NCI-H128 (cell line): ENCODE measurements at regions not wholly inside any gene's neighbourhood (a gene's known extent, or its start where the extent isn't known, plus 50 kb on each side); places are given as distances from the start of the nearest gene placed in this dataset.
"Not testable (repeated sequence)": the region's sequence is repeated elsewhere in the genome, so short reads cannot be mapped to it uniquely, and the experiment has no call there.

Experiments used
- DNase-seq: peaks from one replicate; lab custom pipeline; 2025; ENCODE audit not compliant: unreplicated experiment; lab: John Stamatoyannopoulos, UW

GRCh38 chr13:72586518-72586917 is 140.9 kb downstream of the MZT1 start:
- no peak for DNase-seq

DNA sequence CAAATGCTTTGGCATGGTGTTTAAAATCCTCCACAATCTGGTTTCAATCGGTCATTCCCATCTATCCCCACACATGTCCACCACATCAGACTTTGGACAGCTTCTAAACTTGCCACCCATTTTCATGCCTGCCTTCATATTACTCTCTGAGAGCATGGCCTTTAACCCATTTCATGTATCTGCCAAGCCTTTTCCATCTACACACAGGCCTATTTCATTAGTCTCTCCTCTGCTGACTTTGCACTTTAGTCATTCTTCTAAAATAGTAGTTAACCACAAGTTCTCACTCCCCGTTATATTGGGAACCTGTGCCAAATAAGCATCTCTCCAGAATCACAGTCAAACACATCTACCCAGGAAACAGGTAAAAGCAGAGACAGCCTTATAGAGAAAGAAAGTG is 142.2 kb downstream of the MZT1 start:
- DNase-seq = no peak

DNA sequence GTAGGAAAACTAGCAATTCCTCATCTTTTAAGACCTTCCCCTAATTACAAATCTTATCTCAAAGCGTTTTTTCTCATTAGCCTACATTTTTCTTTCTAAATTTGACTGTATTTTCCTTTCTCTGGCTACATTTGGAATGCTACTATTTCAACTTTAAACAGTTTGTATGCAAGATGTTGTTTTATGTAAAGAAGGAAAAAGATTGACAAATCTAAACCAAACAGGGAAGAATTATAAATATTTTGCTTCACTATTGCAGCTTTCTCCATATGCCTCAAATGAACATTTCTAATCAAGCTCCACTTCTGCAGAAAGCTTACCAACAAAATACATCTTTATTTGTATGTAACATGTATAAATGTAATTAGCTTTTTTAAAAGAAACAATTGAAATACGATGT is 156.2 kb downstream of the MZT1 start:
- DNase-seq = no peak

DNA sequence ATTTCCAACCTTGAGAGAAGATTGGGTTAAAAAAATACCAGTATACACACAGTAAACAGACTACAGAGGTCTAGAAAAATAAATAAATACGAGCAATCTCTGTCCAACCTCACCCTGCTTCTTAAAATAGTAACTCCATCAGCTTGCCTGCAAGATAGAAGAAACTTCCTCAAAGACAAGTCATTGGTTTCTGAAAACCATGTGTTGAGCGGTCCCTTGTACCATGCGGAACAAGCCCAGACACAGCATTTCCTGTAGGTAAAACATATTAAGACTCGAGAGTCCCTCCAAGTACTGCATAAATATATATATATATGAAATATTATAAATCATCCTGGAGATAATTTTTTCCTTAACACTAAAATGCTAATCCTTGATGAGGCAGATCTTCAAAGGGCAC is 157.4 kb downstream of the MZT1 start:
- DNase-seq = no peak

DNA sequence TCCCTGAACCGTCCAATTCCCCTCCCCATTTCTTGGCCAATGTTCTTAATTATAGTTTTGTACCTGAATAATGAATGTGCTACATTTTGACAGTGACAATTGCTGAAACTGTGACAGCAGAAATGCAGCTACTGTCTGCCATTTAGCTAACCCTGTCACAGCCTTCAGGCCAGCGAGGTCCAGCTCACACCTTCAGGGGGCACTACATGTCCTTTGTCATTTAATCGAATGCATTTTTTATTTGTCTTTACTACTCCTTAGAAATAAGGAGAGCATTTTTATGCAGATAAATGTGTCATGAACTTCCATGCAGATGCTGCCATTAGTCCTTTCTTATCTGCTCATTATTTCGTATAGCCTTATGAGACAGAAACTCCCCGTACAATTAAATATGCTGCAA is 159.9 kb downstream of the MZT1 start:
- DNase-seq = no peak

DNA sequence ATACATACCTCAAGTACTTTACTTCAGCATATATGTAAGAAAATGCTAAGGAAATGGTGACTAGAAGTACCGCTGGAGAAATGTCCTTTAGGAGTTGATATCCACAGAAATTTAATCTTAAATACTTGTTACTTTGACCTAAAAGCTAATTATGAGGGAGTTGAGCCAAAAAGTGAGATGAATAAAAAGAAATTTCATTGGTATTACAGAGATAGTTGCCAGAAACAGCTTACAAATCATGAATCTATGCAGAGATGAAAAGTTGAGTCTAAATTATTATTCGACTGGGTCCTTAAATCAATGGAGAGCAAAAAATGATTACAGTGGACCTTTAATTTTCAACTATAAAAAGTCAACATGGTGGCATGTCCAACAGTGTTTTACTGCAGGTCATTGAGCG is 160.9 kb downstream of the MZT1 start:
- no peak for DNase-seq

GRCh38 chr13:72565893-72566292 is 161.5 kb downstream of the MZT1 start:
- no peak for DNase-seq

DNA sequence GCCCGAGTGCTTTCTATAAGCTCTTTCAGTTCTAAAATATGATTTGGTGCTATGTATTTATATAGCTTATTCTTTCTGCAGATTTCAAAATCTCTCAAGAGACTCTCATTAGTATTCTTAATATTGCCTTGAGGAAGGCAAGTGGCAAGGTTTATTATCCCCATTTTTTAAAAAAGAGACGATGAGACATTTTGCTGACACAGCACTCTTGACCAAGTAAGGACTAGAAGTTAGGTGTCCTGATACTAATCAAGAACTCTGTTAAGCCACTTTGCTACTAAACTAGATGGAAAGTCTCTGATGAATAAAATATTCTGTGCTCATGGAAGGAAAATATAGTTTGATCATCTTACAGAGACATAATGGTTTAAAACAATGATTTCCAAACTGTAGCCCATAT is 164.7 kb downstream of the MZT1 start:
- DNase-seq = no peak

GRCh38 chr13:72561791-72562190 is 165.6 kb downstream of the MZT1 start:
- DNase-seq = no peak

DNA sequence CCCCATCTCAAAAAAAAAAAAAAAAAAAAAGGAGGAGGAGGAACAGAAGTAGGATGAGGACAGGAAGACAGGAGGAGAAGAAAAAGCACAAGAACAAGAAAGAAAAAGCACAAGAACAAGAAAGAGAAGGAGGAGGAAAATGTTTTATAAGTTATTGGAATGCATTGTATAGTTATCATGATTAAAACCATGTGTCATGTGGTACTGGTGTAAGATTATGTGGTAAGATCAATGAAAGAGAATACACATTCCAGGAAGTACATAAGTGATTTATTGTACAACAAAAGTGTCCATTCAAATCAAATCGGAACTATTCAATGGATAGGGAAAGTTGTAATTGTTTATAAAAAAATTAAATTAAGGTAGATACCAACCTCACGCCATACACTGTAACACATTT is 167.7 kb downstream of the MZT1 start:
- no peak for DNase-seq

GRCh38 chr13:72556945-72557344 is 170.5 kb downstream of the MZT1 start:
- no peak for DNase-seq

- no peak for DNase-seq
Measured at GRCh38 chr13:72555601-72556000, 171.8 kb downstream of the MZT1 start.

DNA sequence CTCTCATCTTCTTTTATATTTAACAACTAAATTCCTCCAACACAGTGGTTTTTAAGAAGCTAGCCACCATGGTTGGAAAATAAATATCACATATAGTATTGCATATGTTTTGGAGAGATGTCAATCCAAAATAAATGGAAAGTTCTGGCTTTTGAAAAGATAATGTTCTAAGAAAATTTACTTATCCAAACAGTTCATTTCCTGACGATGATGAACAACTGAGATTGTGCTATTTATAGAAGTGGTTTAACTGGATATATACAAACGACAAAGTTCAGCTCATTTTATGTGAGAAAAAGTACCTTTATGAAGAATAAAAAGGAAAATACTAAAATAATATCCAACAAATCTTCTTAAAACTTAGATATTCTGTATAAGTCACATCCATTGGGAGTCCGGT is 174.7 kb downstream of the MZT1 start:
- DNase-seq = no peak

DNA sequence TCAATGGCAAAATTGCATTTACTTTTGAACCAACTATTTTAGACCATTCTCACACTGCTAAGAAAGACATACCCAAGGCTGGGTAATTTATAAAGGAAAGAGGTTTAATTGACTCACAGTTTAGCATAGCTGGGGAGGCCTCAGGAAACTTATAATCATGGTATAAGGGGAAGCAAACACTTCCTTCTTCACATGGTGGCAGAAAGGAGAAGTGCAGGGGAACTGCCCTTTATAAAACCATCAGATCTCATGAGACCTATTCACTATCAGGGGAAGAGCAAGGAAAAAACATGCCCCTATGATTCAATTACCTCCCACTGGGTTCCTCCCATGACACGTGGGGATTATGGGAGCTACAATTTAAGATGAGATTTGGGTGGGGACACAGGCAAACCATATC is 181.5 kb downstream of the MZT1 start:
- not testable (repeated sequence) for DNase-seq

- DNase-seq = no peak
Measured at GRCh38 chr13:72545030-72545719, 182.3 kb downstream of the MZT1 start.

DNA sequence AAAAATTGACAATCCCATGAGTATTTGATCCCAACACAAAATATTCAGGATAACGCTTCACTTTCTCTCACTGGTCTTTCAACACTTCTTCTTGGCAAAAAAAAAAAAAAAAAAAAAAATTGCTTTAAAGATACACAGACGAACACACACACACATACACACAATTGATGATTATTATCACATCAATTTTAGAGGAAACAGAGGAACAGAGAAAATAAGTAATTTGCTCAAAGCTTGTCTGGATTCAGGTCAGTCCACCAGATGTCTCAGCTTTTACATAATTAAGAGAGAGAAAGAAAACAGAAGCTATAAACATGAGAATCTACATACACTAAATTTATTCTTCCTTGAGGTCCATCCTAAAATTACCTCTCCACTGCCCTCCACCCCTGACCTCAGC is 183.4 kb downstream of the MZT1 start:
- DNase-seq = no peak

DNA sequence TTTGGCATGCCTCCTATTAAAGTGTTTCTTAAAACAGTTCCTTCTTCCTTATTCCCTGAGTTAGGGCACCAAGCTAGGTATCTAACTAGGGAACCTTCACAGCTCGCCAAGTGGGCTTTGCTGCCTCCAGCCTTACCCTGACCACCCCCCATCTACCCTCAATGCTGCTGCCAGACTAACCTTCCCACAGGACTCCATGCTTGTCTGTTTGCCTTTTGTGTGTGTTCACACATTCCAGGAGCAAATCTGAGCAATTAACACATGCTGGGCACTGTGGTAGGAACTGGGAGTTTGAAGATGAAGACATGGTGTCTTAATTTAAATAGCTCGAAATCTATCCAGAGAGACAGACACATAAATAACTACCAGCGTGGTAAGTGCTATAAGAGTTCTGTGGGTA is 185.2 kb downstream of the MZT1 start:
- no peak for DNase-seq

DNA sequence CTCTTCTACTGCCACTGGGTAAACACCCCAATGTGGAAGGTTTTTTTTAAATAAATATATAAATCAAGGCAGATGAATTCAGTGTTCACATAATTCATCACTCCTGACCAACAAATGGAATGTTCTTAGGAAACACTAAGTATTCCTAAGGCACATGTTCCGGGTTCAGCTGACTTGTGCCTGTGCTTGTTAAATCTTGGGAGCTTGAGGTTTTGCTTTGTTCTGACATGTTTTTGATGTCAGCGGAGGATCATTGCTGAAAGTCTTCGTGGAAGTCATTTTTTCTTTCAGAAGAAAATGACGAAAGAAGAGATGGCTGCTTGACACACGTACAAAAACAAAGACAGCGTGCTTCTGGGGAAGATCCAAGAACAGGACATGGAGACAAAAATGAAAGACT is 185.8 kb downstream of the MZT1 start:
- DNase-seq = no peak

GRCh38 chr13:72540881-72541280 is 186.5 kb downstream of the MZT1 start:
- no peak for DNase-seq

GRCh38 chr13:72539925-72540324 is 187.5 kb downstream of the MZT1 start:
- no peak for DNase-seq

GRCh38 chr13:72537782-72538181 is 189.6 kb downstream of the MZT1 start:
- no peak for DNase-seq

DNA sequence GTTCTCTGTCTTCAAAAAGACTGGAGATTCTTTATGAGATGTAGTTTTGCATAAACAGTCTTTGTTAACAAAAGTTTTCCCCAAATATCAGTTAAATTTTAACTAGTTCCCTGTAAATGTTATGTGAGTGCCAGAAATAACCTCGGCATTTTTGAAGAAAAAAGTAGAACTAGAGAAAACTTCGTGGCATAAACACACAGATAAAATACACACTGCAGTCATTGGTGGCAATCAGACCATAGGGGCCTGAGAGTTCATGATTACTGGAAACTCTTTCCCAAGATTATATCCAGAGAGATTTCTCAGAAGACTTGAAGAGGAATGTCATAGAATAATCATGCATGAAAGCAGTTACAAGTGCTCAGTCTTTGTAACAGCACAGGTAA is 190.0 kb downstream of the MZT1 start:
- no peak for DNase-seq

DNA sequence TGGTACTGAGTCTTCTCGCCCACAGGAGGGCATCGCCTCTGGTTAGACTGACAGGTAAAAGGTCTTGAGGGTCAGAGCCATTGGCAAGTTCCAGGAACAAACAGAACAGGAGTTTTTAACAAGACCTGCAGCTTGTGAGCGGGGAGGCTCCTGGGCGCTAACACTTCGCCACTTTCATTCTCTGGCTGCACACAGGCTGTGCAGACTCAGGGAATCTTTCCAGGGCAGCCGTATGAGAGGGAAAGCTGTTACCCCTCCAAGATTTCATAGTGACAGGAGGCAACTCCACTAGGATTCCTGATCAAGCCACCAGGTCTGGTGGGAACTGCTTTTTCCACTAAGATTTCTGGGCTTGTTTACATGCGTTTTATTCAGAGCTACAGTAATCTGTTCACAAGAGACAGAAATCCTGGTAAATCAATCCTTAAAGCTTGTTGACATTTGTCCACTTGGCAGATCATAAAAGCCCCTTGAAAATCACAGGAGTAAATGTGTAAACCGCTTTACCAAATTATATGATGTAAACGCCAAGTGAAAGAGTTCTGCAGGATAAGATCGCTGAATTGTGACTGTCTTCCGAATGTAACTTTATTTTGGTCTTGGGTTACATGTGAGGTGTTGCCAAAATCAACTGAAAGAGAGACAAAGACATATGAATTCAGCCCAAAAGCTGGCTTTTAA is 190.6 kb downstream of the MZT1 start:
- DNase-seq = no peak
